Panc1 (cell line): ENCODE measurements at regions not wholly inside any gene's neighbourhood (a gene's known extent, or its start where the extent isn't known, plus 50 kb on each side); places are given as distances from the start of the nearest gene placed in this dataset.

Experiments
- ATAC-seq: fragments of 200-7000 bp; cut with Tn5 transposase; 2 replicates; pipeline ENCODE4 v1.9.1; 2020; ENCODE audit warnings: mild to moderate bottlenecking, moderate library complexity
- BruUV-seq: library from RNA; stranded (reverse); fragments of 400-500 nt; replicated peaks from 2 replicates; lab custom pipeline; 2021; lab: Mats Ljungman, UMichigan
- CTCF ChIA-PET: fragments of 300-600 bp; sonication (Branson Sonifier 250); formaldehyde crosslinking; loops from one replicate; lab custom pipeline; 2022; ENCODE audit warnings: antibody characterized with exemption; lab: Charles Lee
- POLR2A ChIA-PET: fragments of 300-600 bp; sonication (Branson Sonifier 250); formaldehyde crosslinking; loops from one replicate; lab custom pipeline; 2022; ENCODE audit warnings: antibody characterized with exemption; lab: Charles Lee
- DNase-seq: peaks from one replicate; pipeline ENCODE4 v3.0.0-alpha.2; 2010; ENCODE audit warnings: low read depth, low spot score
- H3K27ac ChIP-seq: 2 replicates; pipeline ENCODE4 v1.5.1; 2011; ENCODE audit warnings: mild to moderate bottlenecking, low read length, inconsistent platforms
- H3K27me3 ChIP-seq: fragments of 200-500 bp; sonication (Bioruptor generic); 2 replicates; pipeline ENCODE4 v1.6.0; 2014; ENCODE audit warnings: low read length, inconsistent platforms; ENCODE audit not compliant: control insufficient read depth, insufficient read depth
- H3K36me3 ChIP-seq: fragments of 200-500 bp; sonication (Bioruptor generic); 2 replicates; pipeline ENCODE4 v1.5.1; 2014; ENCODE audit warnings: inconsistent platforms, mild to moderate bottlenecking, low read length, moderate library complexity; ENCODE audit not compliant: control insufficient read depth, insufficient read depth
- H3K4me1 ChIP-seq: 2 replicates; pipeline ENCODE4 v1.5.1; 2011; ENCODE audit warnings: inconsistent platforms, mild to moderate bottlenecking, low read length, moderate library complexity; ENCODE audit not compliant: control insufficient read depth, insufficient read depth
- H3K4me3 ChIP-seq, 2 experiments: 2 replicates each; pipeline ENCODE4 v1.5.1; 2011 to 2012; ENCODE audit warnings: low read depth in 2 of 2, low read length in 2 of 2, mild to moderate bottlenecking in 2 of 2, inconsistent platforms in 1 of 2, moderate library complexity in 1 of 2
- H3K9me3 ChIP-seq: fragments of 200-500 bp; sonication (Bioruptor generic); 2 replicates; pipeline ENCODE4 v1.5.1; 2014; ENCODE audit warnings: low read depth, mild to moderate bottlenecking, inconsistent platforms, low read length, moderate library complexity; ENCODE audit not compliant: control insufficient read depth, insufficient read depth
- CTCF ChIP-seq: fragments of 450-650 bp; IDR thresholded peaks from 2 replicates; pipeline ENCODE4 v1.5.1; 2017; ENCODE audit warnings: mild to moderate bottlenecking
- POLR2AphosphoS5 ChIP-seq: IDR thresholded peaks from 2 replicates; pipeline ENCODE4 v1.6.1; 2012; ENCODE audit warnings: mild to moderate bottlenecking, low read depth, low read length, moderate library complexity
- REST ChIP-seq, 2 experiments: IDR thresholded peaks; 2 replicates each; pipeline ENCODE4 v1.6.1; 2011 to 2012; ENCODE audit warnings: low read depth in 2 of 2, control low read depth in 1 of 2, low read length in 1 of 2, mild to moderate bottlenecking in 1 of 2, moderate library complexity in 1 of 2; ENCODE audit not compliant: insufficient read depth in 1 of 2
- SIN3A ChIP-seq: IDR thresholded peaks from 2 replicates; pipeline ENCODE4 v1.6.1; 2012; ENCODE audit warnings: low read depth, mild to moderate bottlenecking, low read length, moderate library complexity, borderline replicate concordance; ENCODE audit not compliant: insufficient read depth
- TCF7L2 ChIP-seq: IDR thresholded peaks from 2 replicates; pipeline ENCODE4 v1.6.1; 2011; ENCODE audit warnings: mild to moderate bottlenecking, low read depth, low read length, inconsistent platforms
- in situ Hi-C: cut with HindIII; loops from 2 replicates; pipeline ENCODE4 v1.10.0; 2016; ENCODE audit warnings: low sequenced_read_pairs, low pct_unique_long_range_greater_than_20kb
- intact Hi-C: fragments of 100-400 bp; cut with micrococcal nuclease; formaldehyde crosslinking; loops from one replicate; pipeline ENCODE4 v1.10.0; 2022; ENCODE audit not compliant: unreplicated experiment

- CTCF ChIA-PET, result no interaction called here
- BruUV-seq, result no TSS peak
These were observed 170.0 kb upstream of the ALKAL2 start for GRCh38 chr2:457792-458424.

GRCh38 chr2:457262-457661, 169.4 kb upstream of the ALKAL2 start:
- H3K4me1 ChIP-seq, result no peaks in the 10 kb centered on the region
- no TSS peak for BruUV-seq
- peaks cover 9% of the 10 kb centered on the region for H3K27me3 ChIP-seq
- intact Hi-C loops, result no loop called here
- ChIA-PET POLR2A (no interaction called here), CTCF (no interaction called here)
- in situ Hi-C loops, result no loop called here
- H3K36me3 ChIP-seq, result no peaks in the 10 kb centered on the region
- no peaks in the 10 kb centered on the region for H3K9me3 ChIP-seq
- no peak overlapping the region for H3K27ac ChIP-seq
- DNase-seq, result no peak
- no peak for TF ChIP-seq TCF7L2
- no peak for TF ChIP-seq REST (IDR thresholded peaks at IDR 0.05; ENCODE audit: insufficient read depth in 1 of 2, low read depth in 2 of 2, low read length in 1 of 2)
- no peak for TF ChIP-seq POLR2AphosphoS5
- TF ChIP-seq SIN3A, result no peak
- no peak for TF ChIP-seq CTCF
- ATAC-seq, result no peak
- no peak overlapping the region for H3K4me3 ChIP-seq

More at GRCh38 chr2:457792-458424, 170.0 kb upstream of the ALKAL2 start:
- no peaks in the 10 kb centered on the region for H3K9me3 ChIP-seq
- DNase-seq (no peak), ATAC-seq (no peak)
- H3K4me1 ChIP-seq, result no peaks in the 10 kb centered on the region
- in situ Hi-C loops, result no loop called here
- no peak for TF ChIP-seq POLR2AphosphoS5
- TF ChIP-seq SIN3A, result no peak
- TF ChIP-seq REST (IDR thresholded peaks at IDR 0.05; ENCODE audit: insufficient read depth in 1 of 2, low read depth in 2 of 2, low read length in 1 of 2), result no peak
- TF ChIP-seq TCF7L2, result no peak
- TF ChIP-seq CTCF, result no peak
- H3K4me3 ChIP-seq, result no peak overlapping the region
- no peaks in the 10 kb centered on the region for H3K36me3 ChIP-seq
- POLR2A ChIA-PET, result no interaction called here
- H3K27me3 ChIP-seq, result peaks cover 13% of the 10 kb centered on the region
- no peak overlapping the region for H3K27ac ChIP-seq
- intact Hi-C loops, result no loop called here
